ENCODE measurements at regions not wholly inside any gene's neighbourhood (a gene's known extent, or its start where the extent isn't known, plus 50 kb on each side); places are given as distances from the start of the nearest gene placed in this dataset.

- no peak for DNase-seq
These were observed 216.0 kb downstream of the TLE3 start for GRCh38 chr15:69881766-69882165.

- no peak for DNase-seq
These were observed 214.4 kb downstream of the TLE3 start for GRCh38 chr15:69883306-69883705.

GRCh38 chr15:69885173-69885955 lies 212.4 kb downstream of the TLE3 start:
- DNase-seq, result no peak

GRCh38 chr15:69887009-69887408 lies 210.7 kb downstream of the TLE3 start:
- DNase-seq, result no peak

GRCh38 chr15:69887553-69887952 lies 210.2 kb downstream of the TLE3 start:
- DNase-seq, result no peak

- DNase-seq, result no peak
These were observed 209.3 kb downstream of the TLE3 start for GRCh38 chr15:69888406-69888805.

- DNase-seq, result no peak
These were observed 206.6 kb downstream of the TLE3 start for GRCh38 chr15:69891070-69891536.

- DNase-seq, result no peak
These were observed 206.1 kb downstream of the TLE3 start for GRCh38 chr15:69891606-69892005.

GRCh38 chr15:69892351-69892750 lies 205.4 kb downstream of the TLE3 start:
- no peak for DNase-seq

- no peak for DNase-seq
These were observed 204.6 kb downstream of the TLE3 start for GRCh38 chr15:69893086-69893485.

- no peak for DNase-seq
These were observed 203.9 kb downstream of the TLE3 start for GRCh38 chr15:69893863-69894262.

GRCh38 chr15:69895202-69895601 lies 202.5 kb downstream of the TLE3 start:
- no peak for DNase-seq

GRCh38 chr15:69896606-69897005 lies 201.1 kb downstream of the TLE3 start:
- DNase-seq, result no peak

- no peak for DNase-seq
These were observed 200.7 kb downstream of the TLE3 start for GRCh38 chr15:69897061-69897460.

- no peak for DNase-seq
These were observed 200.1 kb downstream of the TLE3 start for GRCh38 chr15:69897471-69898237.

GRCh38 chr15:69898243-69898642 lies 199.5 kb downstream of the TLE3 start:
- no peak for DNase-seq

GRCh38 chr15:69902414-69903062 lies 195.2 kb downstream of the TLE3 start:
- no peak for DNase-seq

- DNase-seq, result no peak
These were observed 193.9 kb downstream of the TLE3 start for GRCh38 chr15:69903470-69904469.

GRCh38 chr15:69906256-69907185 lies 191.2 kb downstream of the TLE3 start:
- no peak for DNase-seq

GRCh38 chr15:69908060-69908459 lies 189.7 kb downstream of the TLE3 start:
- no peak for DNase-seq
